ENCODE measurements at regions not wholly inside any gene's neighbourhood (a gene's known extent, or its start where the extent isn't known, plus 50 kb on each side); places are given as distances from the start of the nearest gene placed in this dataset.

DNA sequence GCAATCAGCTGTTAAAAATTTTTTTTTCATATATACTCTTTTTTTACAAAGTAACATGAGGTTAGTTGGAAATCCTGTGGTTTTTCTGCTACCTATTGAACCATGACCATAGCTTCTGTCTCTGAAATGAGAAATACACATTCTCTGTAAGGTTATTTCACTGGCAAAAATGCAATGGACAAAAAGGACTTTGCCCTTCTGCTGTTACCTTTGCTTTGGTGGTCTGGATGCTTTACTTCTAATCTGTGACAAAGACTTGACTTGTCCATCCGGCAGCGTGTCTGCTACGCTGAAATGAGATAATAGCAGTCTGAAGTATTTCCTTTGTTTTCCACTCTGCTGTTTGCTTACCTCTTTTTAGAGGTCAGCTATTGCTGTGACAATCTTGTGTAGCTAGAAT, 412.8 kb downstream of the SLITRK6 start:
- no CpG with 5 or more reads among the region's 3 CpGs for WGBS (ENCODE audit: insufficient coverage)
- Histone ChIP-seq H4K20me1 (ENCODE audit: control insufficient read depth, insufficient read depth, low read length, poor library complexity, severe bottlenecking) (no peaks in the 10 kb centered on the region), H3K4me2 (replicated peaks; ENCODE audit: low read depth, low read length, poor library complexity, severe bottlenecking) (no peak overlapping the region), H3K79me2 (ENCODE audit: control insufficient read depth, insufficient read depth, low read length) (no peaks in the 10 kb centered on the region), H3K27ac (ENCODE audit: low read length in 2 of 2) (no peak overlapping the region), H3K4me3 (ENCODE audit: control extremely low read depth in 1 of 5, extremely low read depth in 1 of 5, insufficient read depth in 1 of 5, low read depth in 2 of 5, low read length in 4 of 5) (no peak overlapping the region), H3K9me3 (ENCODE audit: control extremely low read depth in 1 of 3, control insufficient read depth in 2 of 3, insufficient read depth in 1 of 3, low read length in 2 of 3) (no peaks in the 10 kb centered on the region), H3K27me3 (replicated peaks in 1 of 4; ENCODE audit: control extremely low read depth in 1 of 4, control insufficient read depth in 3 of 4, insufficient read depth in 4 of 4, low read length in 3 of 4) (no peaks in the 10 kb centered on the region), H3K36me3 (replicated peaks in 1 of 2; ENCODE audit: control extremely low read depth in 1 of 2, control insufficient read depth in 1 of 2, extremely low read depth in 1 of 2, insufficient read depth in 2 of 2, low read length in 1 of 2) (no peaks in the 10 kb centered on the region), H3K9ac (ENCODE audit: low read length) (no peak overlapping the region), H2AFZ (ENCODE audit: insufficient read depth, low read depth, low read length, poor library complexity, severe bottlenecking) (no peak overlapping the region), H3K4me1 (ENCODE audit: control insufficient read depth in 2 of 2, insufficient read depth in 2 of 2, low read length in 2 of 2) (no peaks in the 10 kb centered on the region)
- no peaks in the 10 kb centered on the region for H3K4me1 Mint-ChIP-seq
- H3K4me3 Mint-ChIP-seq = no peak overlapping the region
- ATAC-seq (ENCODE audit: low read depth) (no peak), DNase-seq (no peak)
- no peaks in the 10 kb centered on the region for H3K27me3 Mint-ChIP-seq
- POLR2A ChIA-PET = no interaction called here
- H3K27ac Mint-ChIP-seq = no peak overlapping the region
- CTCF ChIA-PET = no interaction called here
- no peak for TF ChIP-seq EZH2 (IDR thresholded peaks at IDR 0.05; ENCODE audit: borderline replicate concordance, insufficient read depth, low read depth, low read length, poor library complexity, severe bottlenecking)
- TF ChIP-seq, protein P1, sequence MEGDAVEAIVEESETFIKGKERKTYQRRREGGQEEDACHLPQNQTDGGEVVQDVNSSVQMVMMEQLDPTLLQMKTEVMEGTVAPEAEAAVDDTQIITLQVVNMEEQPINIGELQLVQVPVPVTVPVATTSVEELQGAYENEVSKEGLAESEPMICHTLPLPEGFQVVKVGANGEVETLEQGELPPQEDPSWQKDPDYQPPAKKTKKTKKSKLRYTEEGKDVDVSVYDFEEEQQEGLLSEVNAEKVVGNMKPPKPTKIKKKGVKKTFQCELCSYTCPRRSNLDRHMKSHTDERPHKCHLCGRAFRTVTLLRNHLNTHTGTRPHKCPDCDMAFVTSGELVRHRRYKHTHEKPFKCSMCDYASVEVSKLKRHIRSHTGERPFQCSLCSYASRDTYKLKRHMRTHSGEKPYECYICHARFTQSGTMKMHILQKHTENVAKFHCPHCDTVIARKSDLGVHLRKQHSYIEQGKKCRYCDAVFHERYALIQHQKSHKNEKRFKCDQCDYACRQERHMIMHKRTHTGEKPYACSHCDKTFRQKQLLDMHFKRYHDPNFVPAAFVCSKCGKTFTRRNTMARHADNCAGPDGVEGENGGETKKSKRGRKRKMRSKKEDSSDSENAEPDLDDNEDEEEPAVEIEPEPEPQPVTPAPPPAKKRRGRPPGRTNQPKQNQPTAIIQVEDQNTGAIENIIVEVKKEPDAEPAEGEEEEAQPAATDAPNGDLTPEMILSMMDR (IDR thresholded peaks at IDR 0.05) = no peak
- intact Hi-C loops (cut with micrococcal nuclease) = no loop called here
- H3K9me3 Mint-ChIP-seq (ENCODE audit: insufficient read depth) = peaks cover 2% of the 10 kb centered on the region

DNA sequence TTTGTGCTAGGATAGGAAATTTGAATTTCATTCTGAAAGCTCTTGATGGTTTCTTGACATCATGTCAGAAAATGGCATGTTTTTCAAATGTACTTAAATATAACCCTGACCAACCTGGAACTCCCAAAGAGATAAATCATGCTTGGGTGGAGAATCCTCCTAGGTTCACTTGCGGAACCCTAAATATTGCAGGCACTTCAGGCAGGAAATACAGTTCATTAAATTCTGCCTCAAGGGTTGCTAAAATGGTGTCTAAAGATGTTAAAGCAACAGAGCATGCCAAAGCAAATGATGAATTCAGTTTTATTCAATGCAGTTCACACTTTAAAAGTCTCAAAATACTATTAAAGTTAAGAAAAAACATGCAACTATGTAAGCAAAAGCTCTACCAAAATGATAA, 415.9 kb downstream of the SLITRK6 start:
- peaks cover 3% of the 10 kb centered on the region for H3K4me1 Mint-ChIP-seq

More for the DNA sequence above, 415.9 kb downstream of the SLITRK6 start:
- H3K9me3 Mint-ChIP-seq (ENCODE audit: insufficient read depth) = peaks cover 2% of the 10 kb centered on the region
- H3K27ac ChIP-seq (ENCODE audit: low read length in 2 of 2) = no peak overlapping the region
- intact Hi-C loops (cut with micrococcal nuclease) = no loop called here
- H4K20me1 ChIP-seq (ENCODE audit: control insufficient read depth, insufficient read depth, low read length, poor library complexity, severe bottlenecking) = no peaks in the 10 kb centered on the region
- CTCF ChIA-PET = no interaction called here
- TF ChIP-seq, protein P1 (IDR thresholded peaks at IDR 0.05) = no peak
- no peak for TF ChIP-seq EZH2 (IDR thresholded peaks at IDR 0.05; ENCODE audit: borderline replicate concordance, insufficient read depth, low read depth, low read length, poor library complexity, severe bottlenecking)
- no peaks in the 10 kb centered on the region for H3K79me2 ChIP-seq (ENCODE audit: control insufficient read depth, insufficient read depth, low read length)
- H3K4me2 ChIP-seq (replicated peaks; ENCODE audit: low read depth, low read length, poor library complexity, severe bottlenecking) = no peak overlapping the region
- H3K4me3 Mint-ChIP-seq = no peak overlapping the region
- no CpG with 5 or more reads among the region's 1 CpG for WGBS (ENCODE audit: insufficient coverage)
- no peak overlapping the region for H2AFZ ChIP-seq (ENCODE audit: insufficient read depth, low read depth, low read length, poor library complexity, severe bottlenecking)
- POLR2A ChIA-PET = no interaction called here
- H3K27me3 Mint-ChIP-seq = no peaks in the 10 kb centered on the region
- no peak overlapping the region for H3K9ac ChIP-seq (ENCODE audit: low read length)
- H3K27ac Mint-ChIP-seq = no peak overlapping the region
- no peaks in the 10 kb centered on the region for H3K27me3 ChIP-seq (replicated peaks in 1 of 4; ENCODE audit: control extremely low read depth in 1 of 4, control insufficient read depth in 3 of 4, insufficient read depth in 4 of 4, low read length in 3 of 4)
- DNase-seq (no peak), ATAC-seq (ENCODE audit: low read depth) (no peak)
- H3K36me3 ChIP-seq (replicated peaks in 1 of 2; ENCODE audit: control extremely low read depth in 1 of 2, control insufficient read depth in 1 of 2, extremely low read depth in 1 of 2, insufficient read depth in 2 of 2, low read length in 1 of 2) = no peaks in the 10 kb centered on the region
- no peak overlapping the region for H3K4me3 ChIP-seq (ENCODE audit: control extremely low read depth in 1 of 5, extremely low read depth in 1 of 5, insufficient read depth in 1 of 5, low read depth in 2 of 5, low read length in 4 of 5)
- H3K4me1 ChIP-seq (ENCODE audit: control insufficient read depth in 2 of 2, insufficient read depth in 2 of 2, low read length in 2 of 2) = no peaks in the 10 kb centered on the region
- no peaks in the 10 kb centered on the region for H3K9me3 ChIP-seq (ENCODE audit: control extremely low read depth in 1 of 3, control insufficient read depth in 2 of 3, insufficient read depth in 1 of 3, low read length in 2 of 3)

Data from B cell (primary cell).